DND-41 (cell line): ENCODE measurements at regions not wholly inside any gene's neighbourhood (a gene's known extent, or its start where the extent isn't known, plus 50 kb on each side); places are given as distances from the start of the nearest gene placed in this dataset.

Experiments
- CTCF ChIP-seq: IDR thresholded peaks from 2 replicates; pipeline ENCODE4 v1.5.1; 2012; ENCODE audit warnings: borderline replicate concordance, low read length, moderate library complexity, mild to moderate bottlenecking; ENCODE audit not compliant: poor library complexity, severe bottlenecking; ENCODE audit errors: extremely low read depth
- EZH2 ChIP-seq: IDR thresholded peaks from 3 replicates; pipeline ENCODE4 v1.6.1; 2012; ENCODE audit warnings: borderline replicate concordance, low read depth, mild to moderate bottlenecking, moderate library complexity, low read length, inconsistent platforms; ENCODE audit not compliant: severe bottlenecking

DNA sequence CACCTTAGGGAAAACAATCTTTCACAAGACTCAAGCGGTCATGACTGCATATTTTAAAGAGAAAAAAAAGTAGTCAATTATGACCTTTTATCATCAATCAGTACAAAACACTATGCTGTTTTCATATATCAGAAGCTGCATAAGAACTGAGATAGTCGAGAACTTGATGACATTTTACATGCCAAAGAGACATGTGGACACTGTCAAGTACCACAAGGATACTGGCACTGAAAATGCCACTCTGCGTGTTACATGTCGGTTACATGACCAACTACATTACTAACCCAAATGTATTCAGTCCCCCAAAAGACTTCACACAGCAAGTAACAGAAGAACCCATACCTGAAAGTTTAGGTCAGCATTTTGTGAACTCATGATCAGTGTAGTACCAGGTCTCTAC lies 975.0 kb upstream of the ADGRL4 start:
- TF ChIP-seq CTCF (no peak), EZH2 (no peak)
